ENCODE measurements at regions not wholly inside any gene's neighbourhood (a gene's known extent, or its start where the extent isn't known, plus 50 kb on each side); places are given as distances from the start of the nearest gene placed in this dataset.
A peak's percentile ranks its signal among the peaks of the same experiment; 100 is the strongest.

DNA sequence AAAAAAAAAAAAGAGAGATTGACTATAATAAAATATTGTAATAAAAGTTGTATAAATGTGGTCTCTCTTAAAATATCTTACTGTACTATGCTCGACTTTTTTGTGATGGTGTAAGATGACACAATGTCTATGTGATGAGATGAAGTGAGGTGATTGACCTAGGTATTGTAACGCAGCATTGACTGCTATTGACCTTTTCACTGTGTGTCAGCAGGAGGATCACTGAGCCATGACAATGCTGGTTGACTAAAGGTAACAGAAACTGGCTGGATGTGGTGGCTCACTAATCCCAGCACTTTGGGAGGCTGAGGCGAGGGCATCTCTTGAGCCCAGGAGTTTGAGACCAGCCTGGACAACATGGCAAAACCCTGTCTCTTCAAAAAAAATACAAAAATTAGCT lies 78.6 kb upstream of the MYO10 start:
- TF ChIP-seq, protein P1, sequence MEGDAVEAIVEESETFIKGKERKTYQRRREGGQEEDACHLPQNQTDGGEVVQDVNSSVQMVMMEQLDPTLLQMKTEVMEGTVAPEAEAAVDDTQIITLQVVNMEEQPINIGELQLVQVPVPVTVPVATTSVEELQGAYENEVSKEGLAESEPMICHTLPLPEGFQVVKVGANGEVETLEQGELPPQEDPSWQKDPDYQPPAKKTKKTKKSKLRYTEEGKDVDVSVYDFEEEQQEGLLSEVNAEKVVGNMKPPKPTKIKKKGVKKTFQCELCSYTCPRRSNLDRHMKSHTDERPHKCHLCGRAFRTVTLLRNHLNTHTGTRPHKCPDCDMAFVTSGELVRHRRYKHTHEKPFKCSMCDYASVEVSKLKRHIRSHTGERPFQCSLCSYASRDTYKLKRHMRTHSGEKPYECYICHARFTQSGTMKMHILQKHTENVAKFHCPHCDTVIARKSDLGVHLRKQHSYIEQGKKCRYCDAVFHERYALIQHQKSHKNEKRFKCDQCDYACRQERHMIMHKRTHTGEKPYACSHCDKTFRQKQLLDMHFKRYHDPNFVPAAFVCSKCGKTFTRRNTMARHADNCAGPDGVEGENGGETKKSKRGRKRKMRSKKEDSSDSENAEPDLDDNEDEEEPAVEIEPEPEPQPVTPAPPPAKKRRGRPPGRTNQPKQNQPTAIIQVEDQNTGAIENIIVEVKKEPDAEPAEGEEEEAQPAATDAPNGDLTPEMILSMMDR (IDR thresholded peaks at IDR 0.05; ENCODE audit: insufficient read depth, low read length, severe bottlenecking): no peak
- Histone ChIP-seq H3K36me3 (ENCODE audit: control insufficient read depth, insufficient read depth, low read length) (no peaks in the 10 kb centered on the region), H3K4me3 (ENCODE audit: low read depth, low read length) (no peak overlapping the region), H3K27me3 (ENCODE audit: control insufficient read depth, insufficient read depth, low read length) (no peaks in the 10 kb centered on the region)
- FAIRE-seq (no peak), DNase-seq (ENCODE audit: low read depth) (no peak)

DNA sequence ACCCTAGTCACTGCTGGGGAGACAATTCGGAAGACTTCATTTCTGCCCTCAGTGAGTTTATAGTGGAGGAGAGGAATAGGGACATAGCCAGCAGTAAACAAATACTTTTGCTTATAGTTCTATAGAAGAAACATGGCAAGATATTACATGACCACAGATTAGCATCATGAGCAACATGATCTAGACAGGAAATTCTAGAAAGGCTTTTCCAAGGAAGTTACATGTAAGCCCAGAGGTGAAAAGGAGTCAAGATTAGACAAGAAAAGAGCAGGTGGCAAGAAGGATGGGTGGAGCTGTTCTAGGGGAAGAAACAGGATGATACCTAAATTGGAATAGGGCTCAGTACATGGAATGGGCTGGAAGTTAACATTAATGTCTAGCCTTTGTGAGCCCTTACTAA lies 82.8 kb upstream of the MYO10 start:
- TF ChIP-seq, protein P1 (IDR thresholded peaks at IDR 0.05; ENCODE audit: insufficient read depth, low read length, severe bottlenecking): no peak
- FAIRE-seq (no peak), DNase-seq (ENCODE audit: low read depth) (peak; percentile 66)
- Histone ChIP-seq H3K36me3 (ENCODE audit: control insufficient read depth, insufficient read depth, low read length) (no peaks in the 10 kb centered on the region), H3K4me3 (ENCODE audit: low read depth, low read length) (no peak overlapping the region), H3K27me3 (ENCODE audit: control insufficient read depth, insufficient read depth, low read length) (no peaks in the 10 kb centered on the region)

DNA sequence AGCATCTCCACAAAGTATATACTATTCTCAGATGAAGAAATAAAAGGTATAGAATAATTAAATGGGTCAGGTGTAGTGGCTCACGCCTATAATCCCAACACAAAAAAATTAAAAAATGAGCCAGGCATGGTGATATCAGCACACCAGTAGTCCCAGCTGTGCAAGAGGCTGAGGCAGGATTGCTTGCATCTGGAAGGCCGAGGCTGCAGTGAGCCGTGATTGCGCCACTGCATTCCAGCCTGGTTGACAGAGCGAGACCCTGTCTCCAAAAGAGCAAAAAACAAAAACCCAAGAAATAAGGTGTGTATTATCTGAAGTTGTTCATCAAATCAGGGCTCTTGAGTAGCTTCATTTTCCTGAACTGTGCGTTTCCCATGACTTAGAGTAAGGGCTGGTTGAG lies 83.2 kb upstream of the MYO10 start:
- Histone ChIP-seq H3K4me3 (ENCODE audit: low read depth, low read length) (no peak overlapping the region), H3K36me3 (ENCODE audit: control insufficient read depth, insufficient read depth, low read length) (no peaks in the 10 kb centered on the region), H3K27me3 (ENCODE audit: control insufficient read depth, insufficient read depth, low read length) (no peaks in the 10 kb centered on the region)
- FAIRE-seq: no peak
- no peak for DNase-seq (ENCODE audit: low read depth)
- TF ChIP-seq, protein P1 (IDR thresholded peaks at IDR 0.05; ENCODE audit: insufficient read depth, low read length, severe bottlenecking): no peak

DNA sequence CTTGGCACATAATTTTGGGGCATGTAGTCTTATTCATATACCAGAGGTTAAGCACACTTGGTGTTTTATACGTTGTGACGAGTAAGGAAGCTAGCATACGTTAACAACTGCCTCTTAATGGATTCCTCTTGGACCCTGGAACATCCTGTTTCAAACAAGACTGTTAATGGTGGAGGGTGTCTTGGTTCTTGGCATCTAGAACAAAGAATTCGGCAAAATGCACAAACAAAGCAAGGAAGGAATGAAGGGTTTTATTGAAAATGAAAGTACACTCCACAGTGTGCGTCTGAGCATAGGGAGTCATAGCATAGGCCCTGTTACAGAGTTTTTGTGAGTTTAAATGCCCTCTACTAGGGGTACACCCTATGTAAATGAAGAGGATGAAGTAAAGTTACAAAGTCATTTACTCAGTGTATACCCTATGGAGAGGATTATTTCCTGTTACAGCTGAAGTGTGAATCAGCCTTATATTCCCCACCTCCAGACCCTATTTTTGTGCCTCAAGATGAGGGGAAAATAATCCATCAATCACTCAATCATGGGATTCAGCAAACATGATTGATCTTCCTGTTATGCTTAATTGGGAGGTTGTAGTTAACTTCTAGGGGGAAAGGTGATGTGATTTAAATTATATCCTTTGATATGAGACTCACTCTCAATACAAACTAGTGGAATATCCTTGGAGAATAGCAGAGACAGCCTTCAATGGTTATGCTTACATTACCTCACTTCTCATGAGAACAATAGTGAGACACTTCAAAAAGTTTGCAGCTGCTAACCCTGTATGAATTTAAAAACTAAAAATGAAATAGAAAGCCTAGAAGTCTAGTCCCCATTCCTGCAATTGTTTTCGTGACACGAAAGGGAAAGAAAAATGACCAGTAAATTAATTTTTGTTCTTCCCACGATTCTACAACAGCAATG lies 84.9 kb upstream of the MYO10 start:
- TF ChIP-seq, protein P1 (IDR thresholded peaks at IDR 0.05; ENCODE audit: insufficient read depth, low read length, severe bottlenecking): no peak
- H3K36me3 ChIP-seq (ENCODE audit: control insufficient read depth, insufficient read depth, low read length): no peaks in the 10 kb centered on the region
- H3K27me3 ChIP-seq (ENCODE audit: control insufficient read depth, insufficient read depth, low read length): no peaks in the 10 kb centered on the region
- no peak for DNase-seq (ENCODE audit: low read depth)
- FAIRE-seq: no peak
- no peak overlapping the region for H3K4me3 ChIP-seq (ENCODE audit: low read depth, low read length)

DNA sequence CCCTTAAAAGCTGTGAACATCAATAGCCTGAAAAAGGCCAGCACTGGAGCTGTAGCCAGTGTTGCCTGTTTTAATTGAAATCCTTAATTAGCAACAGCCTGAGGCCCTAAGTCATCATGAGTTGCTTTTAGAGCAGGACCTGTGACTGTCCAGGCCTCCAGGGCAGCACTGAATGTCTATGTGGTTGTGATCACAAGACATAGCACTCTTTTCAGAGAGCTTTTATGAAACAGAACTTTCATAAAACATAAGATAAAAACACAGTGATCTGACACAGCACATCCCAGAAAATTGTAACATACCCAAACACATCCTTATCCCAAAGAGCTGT lies 85.5 kb upstream of the MYO10 start:
- TF ChIP-seq, protein P1 (IDR thresholded peaks at IDR 0.05; ENCODE audit: insufficient read depth, low read length, severe bottlenecking): no peak
- no peak for DNase-seq (ENCODE audit: low read depth)

DNA sequence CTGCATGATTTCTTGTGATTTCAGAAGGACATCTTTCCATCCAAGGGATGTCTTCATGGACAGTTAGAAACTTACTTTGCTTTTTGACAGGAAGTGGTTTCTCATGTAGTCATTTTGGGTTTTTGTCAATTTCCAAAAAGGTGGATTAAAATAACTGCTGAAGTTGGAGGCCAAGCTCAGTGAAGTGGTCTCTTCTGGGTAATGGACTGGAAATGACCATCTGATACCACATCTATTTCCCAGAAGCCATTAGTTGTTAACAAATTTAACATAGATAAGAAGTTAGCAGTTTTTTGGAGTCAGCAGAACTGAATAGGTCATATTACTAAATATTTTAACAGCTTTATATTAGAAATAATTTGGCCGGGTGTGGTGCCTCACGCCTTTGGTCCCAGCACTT lies 86.2 kb upstream of the MYO10 start:
- FAIRE-seq: no peak
- Histone ChIP-seq H3K36me3 (ENCODE audit: control insufficient read depth, insufficient read depth, low read length) (no peaks in the 10 kb centered on the region), H3K4me3 (ENCODE audit: low read depth, low read length) (no peak overlapping the region), H3K27me3 (ENCODE audit: control insufficient read depth, insufficient read depth, low read length) (no peaks in the 10 kb centered on the region)
- TF ChIP-seq, protein P1 (IDR thresholded peaks at IDR 0.05; ENCODE audit: insufficient read depth, low read length, severe bottlenecking): no peak
- DNase-seq (ENCODE audit: low read depth): no peak

More for the DNA sequence above, 85.5 kb upstream of the MYO10 start:
- Histone ChIP-seq H3K36me3 (ENCODE audit: control insufficient read depth, insufficient read depth, low read length) (no peaks in the 10 kb centered on the region), H3K4me3 (ENCODE audit: low read depth, low read length) (no peak overlapping the region), H3K27me3 (ENCODE audit: control insufficient read depth, insufficient read depth, low read length) (no peaks in the 10 kb centered on the region)
- FAIRE-seq: no peak

All from bronchial epithelial cell (primary cell).